HL-60 (cell line): ENCODE measurements at regions not wholly inside any gene's neighbourhood (a gene's known extent, or its start where the extent isn't known, plus 50 kb on each side); places are given as distances from the start of the nearest gene placed in this dataset.
"Not testable (repeated sequence)": the region's sequence is repeated elsewhere in the genome, so short reads cannot be mapped to it uniquely, and the experiment has no call there.

ENCODE experiments used
- GABPA ChIP-seq: IDR thresholded peaks from 2 replicates; pipeline ENCODE4 v1.6.1; 2012; ENCODE audit warnings: low read depth
- POLR2AphosphoS5 ChIP-seq: IDR thresholded peaks from 2 replicates; pipeline ENCODE4 v1.6.1; 2012; ENCODE audit warnings: low read depth
- SPI1 ChIP-seq: IDR thresholded peaks from 2 replicates; pipeline ENCODE4 v1.6.1; 2012; ENCODE audit warnings: low read depth, mild to moderate bottlenecking, borderline replicate concordance
- TF ChIP-seq, protein P1 (sequence below): IDR thresholded peaks from one replicate; pipeline ENCODE4 v1.5.1; 2011; ENCODE audit warnings: low read length, control low read depth, inconsistent platforms; ENCODE audit not compliant: insufficient read depth
- TF ChIP-seq, protein P2 (sequence below): IDR thresholded peaks from 2 replicates; pipeline ENCODE4 v1.6.1; 2012; ENCODE audit warnings: low read depth; ENCODE audit not compliant: insufficient replicate concordance

DNA sequence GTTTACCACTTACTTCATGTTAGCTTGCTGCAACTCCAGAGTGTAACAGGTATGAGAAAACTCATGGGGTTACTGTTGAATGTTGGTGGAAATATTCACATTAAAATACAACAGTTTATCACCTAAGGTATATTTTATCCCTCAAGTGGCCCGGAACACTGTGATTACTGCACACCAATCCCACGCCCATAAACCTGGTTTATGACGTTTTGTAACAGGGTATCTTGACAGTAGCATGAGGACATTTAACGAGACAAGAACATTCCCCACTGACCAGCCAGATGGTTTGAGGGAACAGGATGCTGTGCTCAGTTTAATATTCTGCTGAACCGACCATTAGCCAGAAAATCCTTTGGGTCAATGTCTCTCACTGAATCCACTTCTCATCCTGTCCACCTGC is 98.3 kb upstream of the DRD5 start:
- TF ChIP-seq, protein P1, sequence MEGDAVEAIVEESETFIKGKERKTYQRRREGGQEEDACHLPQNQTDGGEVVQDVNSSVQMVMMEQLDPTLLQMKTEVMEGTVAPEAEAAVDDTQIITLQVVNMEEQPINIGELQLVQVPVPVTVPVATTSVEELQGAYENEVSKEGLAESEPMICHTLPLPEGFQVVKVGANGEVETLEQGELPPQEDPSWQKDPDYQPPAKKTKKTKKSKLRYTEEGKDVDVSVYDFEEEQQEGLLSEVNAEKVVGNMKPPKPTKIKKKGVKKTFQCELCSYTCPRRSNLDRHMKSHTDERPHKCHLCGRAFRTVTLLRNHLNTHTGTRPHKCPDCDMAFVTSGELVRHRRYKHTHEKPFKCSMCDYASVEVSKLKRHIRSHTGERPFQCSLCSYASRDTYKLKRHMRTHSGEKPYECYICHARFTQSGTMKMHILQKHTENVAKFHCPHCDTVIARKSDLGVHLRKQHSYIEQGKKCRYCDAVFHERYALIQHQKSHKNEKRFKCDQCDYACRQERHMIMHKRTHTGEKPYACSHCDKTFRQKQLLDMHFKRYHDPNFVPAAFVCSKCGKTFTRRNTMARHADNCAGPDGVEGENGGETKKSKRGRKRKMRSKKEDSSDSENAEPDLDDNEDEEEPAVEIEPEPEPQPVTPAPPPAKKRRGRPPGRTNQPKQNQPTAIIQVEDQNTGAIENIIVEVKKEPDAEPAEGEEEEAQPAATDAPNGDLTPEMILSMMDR: not testable (repeated sequence)
- not testable (repeated sequence) for TF ChIP-seq POLR2AphosphoS5, SPI1, GABPA
- TF ChIP-seq, protein P2, sequence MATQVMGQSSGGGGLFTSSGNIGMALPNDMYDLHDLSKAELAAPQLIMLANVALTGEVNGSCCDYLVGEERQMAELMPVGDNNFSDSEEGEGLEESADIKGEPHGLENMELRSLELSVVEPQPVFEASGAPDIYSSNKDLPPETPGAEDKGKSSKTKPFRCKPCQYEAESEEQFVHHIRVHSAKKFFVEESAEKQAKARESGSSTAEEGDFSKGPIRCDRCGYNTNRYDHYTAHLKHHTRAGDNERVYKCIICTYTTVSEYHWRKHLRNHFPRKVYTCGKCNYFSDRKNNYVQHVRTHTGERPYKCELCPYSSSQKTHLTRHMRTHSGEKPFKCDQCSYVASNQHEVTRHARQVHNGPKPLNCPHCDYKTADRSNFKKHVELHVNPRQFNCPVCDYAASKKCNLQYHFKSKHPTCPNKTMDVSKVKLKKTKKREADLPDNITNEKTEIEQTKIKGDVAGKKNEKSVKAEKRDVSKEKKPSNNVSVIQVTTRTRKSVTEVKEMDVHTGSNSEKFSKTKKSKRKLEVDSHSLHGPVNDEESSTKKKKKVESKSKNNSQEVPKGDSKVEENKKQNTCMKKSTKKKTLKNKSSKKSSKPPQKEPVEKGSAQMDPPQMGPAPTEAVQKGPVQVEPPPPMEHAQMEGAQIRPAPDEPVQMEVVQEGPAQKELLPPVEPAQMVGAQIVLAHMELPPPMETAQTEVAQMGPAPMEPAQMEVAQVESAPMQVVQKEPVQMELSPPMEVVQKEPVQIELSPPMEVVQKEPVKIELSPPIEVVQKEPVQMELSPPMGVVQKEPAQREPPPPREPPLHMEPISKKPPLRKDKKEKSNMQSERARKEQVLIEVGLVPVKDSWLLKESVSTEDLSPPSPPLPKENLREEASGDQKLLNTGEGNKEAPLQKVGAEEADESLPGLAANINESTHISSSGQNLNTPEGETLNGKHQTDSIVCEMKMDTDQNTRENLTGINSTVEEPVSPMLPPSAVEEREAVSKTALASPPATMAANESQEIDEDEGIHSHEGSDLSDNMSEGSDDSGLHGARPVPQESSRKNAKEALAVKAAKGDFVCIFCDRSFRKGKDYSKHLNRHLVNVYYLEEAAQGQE: not testable (repeated sequence)
